ENCODE measurements at regions not wholly inside any gene's neighbourhood (a gene's known extent, or its start where the extent isn't known, plus 50 kb on each side); places are given as distances from the start of the nearest gene placed in this dataset.
A peak's percentile ranks its signal among the peaks of the same experiment; 100 is the strongest.

DNA sequence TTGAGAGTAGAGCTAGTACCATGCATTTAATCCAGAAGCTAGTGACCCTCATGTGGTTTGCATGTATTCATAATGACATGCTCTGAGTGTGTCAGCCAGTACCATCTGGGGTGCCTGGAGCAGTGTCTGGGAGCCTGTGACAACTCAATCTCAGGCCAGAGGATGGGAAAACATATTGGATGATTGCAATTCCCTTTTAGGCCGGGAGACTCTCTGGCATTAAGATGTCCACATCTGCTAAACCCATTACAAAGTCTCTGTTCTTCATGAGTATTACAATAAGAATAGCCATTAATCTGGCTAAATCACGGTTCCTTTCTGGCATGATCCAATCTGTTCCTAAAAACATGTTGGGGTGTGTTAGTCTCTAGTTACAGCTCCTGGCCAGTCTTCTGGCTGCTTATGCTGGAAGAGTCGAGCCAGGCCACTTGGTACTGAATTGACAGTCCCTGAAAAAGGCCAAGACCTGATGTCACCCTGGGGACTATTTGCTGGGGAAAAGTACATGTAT is 475.7 kb downstream of the ENC1 start:
- DNase-seq (ENCODE audit: low read depth in 2 of 2): no peak

DNA sequence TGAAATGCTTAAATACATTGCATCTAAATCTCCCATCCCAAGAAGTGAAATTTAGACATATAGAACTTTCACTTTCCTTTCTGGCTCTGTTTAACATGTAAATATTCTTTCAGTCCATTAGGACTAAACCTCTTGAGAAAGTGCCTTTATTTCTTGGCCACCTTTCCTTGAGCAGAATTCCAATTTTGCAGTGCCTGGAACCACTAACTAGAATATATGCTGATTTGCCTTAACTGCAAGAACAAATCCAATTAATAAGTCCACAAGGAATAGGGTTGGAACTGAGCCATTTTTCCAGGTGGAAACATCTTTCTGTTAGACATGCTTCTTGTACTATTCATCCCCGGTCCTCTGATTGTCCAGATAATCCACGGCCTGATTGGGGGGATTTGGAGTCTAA is 478.0 kb downstream of the ENC1 start:
- no peak for DNase-seq (ENCODE audit: low read depth in 2 of 2)

DNA sequence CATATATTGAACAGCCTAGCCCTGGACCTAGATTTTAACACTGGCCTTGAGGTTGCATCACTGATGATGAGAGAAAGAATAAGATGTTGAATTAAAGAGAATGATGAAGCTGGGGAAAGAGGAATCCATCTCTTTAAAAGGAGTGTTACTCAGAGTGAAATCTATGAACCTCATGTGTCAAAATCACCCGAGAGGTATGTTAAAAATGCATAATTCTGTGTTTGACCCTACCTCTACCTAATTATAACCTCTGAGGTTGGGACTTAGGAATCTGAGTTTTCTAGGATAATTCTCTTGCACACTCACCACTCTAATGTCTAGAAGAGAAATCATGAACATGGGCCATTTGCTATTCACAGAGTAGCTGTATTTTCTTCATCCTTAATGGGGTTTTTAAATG is 479.4 kb downstream of the ENC1 start:
- no peak for DNase-seq (ENCODE audit: low read depth in 2 of 2)

DNA sequence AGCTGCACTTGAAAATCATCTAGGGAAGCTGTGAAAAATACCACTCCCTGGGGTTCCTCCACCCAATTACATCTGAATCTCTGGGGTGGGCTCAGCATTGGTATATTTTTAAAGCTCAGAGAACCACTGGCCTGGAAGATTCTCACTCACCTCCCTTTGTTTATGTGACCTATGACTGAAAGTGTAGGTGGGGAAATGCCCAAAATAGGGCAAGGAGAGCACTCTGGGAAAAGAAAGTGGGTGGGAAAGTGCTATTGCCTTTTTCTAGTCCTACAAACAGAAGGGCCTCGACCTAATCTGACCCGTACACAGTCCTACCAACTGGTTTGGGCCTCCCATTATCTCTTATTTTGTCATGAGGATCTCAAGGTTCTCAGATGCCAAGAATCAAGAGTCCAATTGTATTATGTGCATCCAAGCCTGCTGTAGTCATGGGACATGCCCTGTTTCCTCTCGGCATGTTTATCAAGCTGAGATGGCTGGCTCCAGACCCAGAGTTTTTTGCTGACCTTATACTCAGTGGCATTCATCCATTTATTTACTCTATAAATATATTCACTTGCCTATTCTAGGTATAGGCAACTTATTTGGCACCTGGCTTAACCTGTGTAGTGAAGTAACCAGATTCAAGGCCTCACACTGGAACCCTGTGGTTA is 483.7 kb downstream of the ENC1 start:
- peak in 1 of 2 donors; percentile 18 for DNase-seq (ENCODE audit: low read depth in 2 of 2)

DNA sequence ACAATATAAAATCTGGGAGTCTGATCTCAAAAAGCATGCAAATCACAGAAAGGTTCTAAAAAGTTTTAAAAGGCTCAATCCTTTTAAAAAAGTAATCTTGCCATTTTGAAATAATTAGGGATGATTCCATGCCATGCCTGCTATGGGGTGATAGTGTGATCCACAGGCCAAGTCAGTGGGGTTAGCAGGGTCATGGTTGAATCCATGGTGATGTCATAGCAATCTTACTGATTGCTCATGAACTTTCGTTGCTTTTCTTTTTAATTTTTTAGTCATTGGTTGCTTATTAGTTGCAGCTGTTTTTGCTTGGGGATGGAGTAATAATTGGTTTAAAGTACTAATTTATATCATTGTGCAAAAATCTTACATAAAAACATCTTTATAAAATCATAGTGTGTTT is 485.0 kb downstream of the ENC1 start:
- no peak for DNase-seq (ENCODE audit: low read depth in 2 of 2)

DNA sequence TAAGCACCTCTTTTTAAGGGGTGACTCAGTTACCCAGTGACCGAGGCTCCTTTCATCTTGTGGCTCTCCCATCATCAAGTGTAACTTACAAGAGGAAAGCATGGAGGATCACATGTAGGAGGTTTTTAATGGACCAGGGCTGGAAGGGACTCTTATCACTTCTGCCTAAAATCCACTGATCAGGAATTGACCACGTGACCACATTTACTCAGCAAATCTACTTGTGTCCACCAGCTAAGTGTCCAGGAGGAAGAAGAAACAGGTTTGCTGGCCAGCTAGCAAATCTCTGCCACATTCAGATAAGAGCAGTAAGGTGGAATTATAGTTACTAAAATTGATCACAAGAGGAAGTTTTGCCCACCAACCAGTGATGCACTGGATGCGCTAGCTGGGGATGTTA is 486.0 kb downstream of the ENC1 start:
- DNase-seq (ENCODE audit: low read depth in 2 of 2): no peak

DNA sequence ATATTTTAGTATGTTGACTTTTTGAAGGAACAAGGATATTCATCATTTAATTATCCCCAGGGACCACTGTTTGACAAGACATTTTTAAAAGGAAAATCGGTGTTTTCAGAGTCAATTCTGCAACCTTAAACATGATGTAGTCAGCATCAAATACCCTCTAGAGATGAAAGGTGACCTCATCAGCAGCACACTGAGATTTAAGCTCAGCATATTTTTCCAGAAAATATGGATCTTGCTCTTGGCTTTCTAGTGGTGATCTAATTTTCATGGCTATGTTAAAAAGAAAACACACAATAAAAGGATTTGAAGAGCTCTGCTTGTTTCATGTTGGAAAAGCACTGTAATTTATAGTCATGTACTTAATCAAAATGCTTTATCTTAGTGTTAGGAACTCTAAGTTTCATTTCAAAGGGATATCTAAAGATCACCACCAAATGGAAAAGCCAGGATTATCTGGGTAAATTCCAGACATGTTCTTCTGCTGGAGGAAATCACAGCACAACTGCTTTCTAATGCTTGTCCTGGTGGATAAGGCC is 487.2 kb downstream of the ENC1 start:
- DNase-seq (ENCODE audit: low read depth in 2 of 2): no peak

DNA sequence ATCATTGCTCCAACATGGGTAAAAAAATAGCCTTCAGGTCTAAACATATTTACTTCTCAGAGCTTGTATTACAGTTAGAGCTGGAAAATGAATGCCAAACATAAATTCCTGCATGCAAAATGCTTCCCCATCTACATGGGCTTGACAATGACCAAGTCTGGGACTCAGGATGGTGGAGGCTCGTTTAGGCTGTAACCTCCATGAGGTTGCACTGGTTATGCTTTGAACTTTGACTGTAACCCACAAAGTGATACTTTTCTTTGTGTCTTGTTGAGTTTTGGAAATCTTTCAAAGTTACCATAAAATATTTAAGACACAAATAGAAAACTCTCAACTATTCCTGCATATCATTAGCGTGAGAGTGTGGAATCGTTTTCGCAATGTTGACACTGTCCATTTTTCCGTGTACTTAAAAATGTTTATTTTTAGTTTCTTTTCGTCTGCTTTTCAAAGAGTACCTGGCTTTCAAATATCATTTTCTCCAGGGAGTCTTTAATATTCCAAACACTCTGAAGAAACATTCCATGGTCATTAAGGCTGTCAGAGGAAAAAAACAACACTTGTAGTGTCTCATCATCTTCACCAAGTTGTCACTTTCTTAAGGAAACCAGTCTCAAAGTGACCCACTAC is 487.8 kb downstream of the ENC1 start:
- no peak for DNase-seq (ENCODE audit: low read depth in 2 of 2)

DNA sequence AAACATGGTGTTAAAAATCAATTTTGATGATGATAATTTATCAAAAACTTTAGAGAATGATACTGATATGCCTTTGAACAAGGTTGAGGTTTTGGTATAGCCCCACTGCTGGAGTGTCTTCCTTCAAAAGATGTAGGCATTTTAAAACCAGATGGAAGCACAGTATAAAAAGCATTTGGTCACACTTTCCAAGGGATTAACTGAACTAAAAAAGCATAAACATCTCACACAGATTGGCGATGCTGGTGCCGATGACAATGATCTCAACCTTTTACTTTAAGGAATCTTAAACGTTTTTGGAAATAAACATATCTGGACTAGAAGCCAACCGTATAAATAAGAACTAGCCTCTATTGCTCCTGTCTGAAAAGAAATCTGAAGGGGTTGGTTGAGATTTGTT is 488.4 kb downstream of the ENC1 start:
- no peak for DNase-seq (ENCODE audit: low read depth in 2 of 2)

DNA sequence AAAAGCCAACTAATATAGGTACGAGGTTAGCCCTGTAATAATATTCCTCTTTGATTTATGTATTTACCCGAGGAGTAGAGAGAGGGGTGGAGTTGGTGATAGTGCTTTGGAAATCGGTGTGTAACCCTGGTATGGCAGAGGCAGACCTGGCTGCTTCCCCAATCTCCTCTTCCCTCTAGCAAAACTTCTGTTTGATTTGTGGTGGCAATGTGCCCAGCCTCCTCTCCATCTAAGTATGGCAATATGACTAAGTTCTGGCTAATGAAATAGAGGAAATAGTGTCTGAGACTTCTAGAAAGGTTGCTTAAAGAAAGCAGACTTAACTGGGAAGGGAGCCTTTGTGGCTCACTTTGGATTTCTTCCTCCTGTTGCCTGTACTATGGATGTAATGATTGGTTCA is 491.1 kb downstream of the ENC1 start:
- DNase-seq (ENCODE audit: low read depth in 2 of 2): peak in 1 of 2 donors; percentile 64

DNA sequence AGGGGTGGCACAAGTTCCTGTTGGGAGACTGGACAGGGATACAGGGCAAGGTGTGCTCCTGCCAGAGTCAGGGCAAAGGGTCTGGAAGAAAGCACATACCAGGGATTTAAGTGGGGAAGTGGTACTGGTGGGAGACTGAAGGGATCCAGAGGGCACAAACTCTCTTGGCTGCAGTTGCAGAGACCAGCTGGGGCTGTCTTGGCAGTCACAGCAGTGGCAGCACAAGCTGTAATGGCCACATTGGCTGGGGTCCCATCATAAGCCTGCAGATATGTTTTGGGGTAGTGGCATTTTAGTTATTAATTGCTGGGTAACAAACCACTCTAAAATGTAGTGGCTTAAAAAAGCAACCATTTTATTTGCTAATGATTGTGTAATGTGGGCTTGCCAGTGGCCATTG is 492.2 kb downstream of the ENC1 start:
- no peak for DNase-seq (ENCODE audit: low read depth in 2 of 2)

DNA sequence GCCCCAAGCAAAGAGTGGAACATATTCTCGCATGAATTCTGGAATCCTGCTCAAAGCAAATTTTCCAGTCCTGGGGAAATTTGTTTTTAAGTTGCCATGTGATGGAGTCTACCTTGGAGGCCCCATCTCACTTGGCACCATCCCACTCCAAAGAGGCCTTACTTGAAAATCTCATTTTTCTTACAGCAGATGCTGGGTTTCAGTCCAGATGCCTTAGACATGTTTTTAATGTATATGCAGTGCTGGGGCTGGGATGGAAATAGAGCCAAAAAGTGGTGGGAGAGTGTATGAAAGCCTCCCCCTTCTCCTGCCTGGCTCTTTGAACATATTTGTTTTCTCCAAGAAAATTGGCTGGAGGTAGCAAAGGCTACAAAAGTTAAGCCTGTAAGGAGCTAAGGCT is 493.7 kb downstream of the ENC1 start:
- DNase-seq (ENCODE audit: low read depth in 2 of 2): no peak

DNA sequence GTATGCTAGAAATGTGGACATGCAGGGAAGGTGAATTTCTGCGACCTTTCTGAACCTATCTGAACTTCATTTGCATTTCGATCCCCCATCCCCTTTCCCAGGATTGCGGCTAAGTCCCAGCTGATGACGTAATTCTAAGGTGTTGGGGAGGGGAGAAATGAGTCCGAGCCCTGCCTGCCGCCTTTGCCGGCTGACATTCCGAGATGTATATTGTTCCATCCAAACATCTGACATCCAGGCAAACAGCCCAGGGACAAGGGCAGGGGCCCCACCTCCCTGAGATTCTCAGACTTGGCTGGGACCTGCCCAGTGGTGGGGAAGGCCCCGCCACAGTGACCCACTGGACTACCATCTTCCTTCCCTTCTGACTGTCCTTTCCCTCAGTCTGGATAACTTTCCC is 494.6 kb downstream of the ENC1 start:
- no peak for DNase-seq (ENCODE audit: low read depth in 2 of 2)

DNA sequence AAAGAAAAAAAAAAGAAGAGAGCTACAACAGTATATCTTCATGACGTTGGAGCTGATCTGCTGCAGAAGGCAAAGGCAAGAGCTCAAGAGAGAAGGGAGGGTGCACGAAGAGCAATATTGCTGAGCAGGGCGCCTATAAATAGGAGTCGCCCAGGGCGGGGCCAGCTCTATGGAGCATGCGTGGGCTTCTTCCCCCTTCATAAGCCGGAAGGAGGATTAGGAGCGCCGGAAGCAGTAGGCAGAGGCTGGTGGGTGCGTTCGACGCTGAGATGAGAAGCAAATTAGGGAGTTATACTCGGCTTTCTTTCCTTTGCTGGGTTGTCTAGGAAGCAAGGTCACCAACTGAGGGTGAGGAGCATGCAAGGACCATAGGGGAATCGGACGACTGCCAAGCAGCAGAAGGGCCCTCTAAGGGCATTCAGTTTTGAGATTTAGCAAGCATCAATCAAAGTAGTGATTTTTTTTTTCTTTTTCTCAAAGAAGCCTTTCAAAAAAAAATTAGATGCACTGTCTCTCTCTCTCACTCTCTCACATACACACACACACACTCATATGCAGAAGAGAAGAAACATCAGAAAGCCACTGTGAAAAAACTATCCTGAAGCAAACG is 496.7 kb downstream of the ENC1 start:
- DNase-seq (ENCODE audit: low read depth in 2 of 2): no peak

DNA sequence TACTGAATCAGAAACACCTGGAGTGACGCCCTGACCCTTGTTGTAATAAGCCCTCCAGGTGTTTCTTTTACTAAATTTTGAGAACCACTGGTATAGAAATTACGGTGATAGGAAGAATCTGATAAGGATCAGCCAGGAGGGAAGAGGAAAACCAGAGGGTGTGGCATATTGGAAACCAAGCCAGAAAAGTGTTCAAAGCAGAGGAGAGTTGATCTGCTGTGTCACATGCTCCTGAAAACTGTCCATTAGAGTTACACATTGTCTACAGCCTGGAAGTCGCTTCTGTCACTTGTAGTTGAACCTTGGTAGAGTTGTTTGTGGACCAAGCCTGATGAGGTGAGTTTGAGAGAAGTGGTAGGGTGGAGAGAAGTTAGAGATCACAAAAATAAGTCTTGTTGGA is 497.4 kb downstream of the ENC1 start:
- DNase-seq (ENCODE audit: low read depth in 2 of 2): no peak

DNA sequence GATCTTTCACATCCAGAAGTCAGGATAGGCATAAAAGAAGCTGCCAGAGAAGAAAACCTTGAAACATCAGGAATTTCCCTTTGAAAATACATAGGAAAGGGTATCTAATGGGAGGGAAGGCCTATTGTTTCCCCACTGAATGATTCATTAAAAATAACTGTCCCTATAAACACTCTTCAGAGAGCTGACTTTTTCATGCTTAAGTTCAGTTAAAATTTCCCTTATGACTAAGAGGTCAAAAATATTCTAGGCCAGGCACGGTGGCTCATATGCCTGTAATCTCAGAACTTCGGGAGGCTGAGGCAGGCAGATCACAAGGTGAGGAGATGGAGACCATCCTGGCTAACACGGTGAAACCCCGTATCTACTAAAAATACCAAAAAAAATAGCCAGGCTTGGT is 499.5 kb downstream of the ENC1 start:
- DNase-seq (ENCODE audit: low read depth in 2 of 2): peak in 1 of 2 donors; percentile 85

DNA sequence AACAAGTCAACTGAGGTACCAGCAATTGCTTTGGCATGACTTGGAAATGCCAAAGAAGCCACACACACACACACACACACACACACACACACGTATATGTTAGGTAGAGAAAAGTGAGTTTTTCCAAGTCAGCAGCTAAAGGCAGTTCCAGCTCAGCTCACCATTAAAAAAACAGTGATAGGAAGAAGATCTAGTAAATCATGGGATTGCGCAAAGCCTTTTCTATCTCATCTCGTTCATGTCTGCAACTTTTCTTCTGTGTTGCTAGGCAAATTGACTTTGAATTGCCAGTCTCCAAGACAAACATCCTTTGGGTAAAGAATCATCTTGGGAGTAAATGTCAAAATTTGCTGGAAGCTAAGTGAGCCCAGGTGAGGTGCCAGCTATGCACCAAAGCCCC is 500.1 kb downstream of the ENC1 start:
- DNase-seq (ENCODE audit: low read depth in 2 of 2): no peak

DNA sequence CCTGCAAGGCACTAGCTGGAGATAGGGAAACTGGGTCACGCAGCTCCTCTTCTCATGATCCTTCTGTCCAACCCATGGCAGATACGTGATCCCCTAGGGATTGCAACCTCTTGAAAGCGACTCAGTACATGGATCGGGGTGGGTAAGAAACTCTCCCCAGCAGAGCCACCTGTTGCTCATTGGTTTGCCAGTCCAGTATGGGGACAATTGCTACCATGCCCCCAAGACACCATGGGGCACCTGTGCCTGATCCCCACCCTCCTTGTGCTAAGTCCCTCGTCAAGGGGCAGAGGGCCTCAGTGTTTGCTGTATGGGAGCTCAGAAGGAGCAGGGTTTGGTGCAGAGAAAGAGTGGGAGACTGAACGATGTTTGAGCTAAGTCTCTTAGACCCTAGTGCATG is 500.9 kb downstream of the ENC1 start:
- no peak for DNase-seq (ENCODE audit: low read depth in 2 of 2)

DNA sequence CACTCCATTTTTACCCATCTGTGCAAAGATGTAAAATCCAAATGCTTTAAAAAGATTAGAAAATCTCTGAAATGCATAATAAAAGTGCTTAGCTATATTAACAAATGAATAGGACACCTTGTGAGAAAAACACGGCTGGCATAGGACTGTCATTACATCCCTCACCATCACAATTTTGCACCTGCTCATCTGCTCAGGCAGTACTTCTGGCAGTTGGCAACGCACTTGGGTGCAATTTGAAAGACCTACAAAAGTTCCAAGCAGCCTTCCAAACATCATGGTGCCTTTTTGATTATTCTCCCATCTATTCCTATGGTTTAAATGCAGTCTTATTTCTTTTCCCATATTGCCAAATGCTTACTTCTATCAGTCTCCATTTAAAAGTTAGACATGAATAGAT is 501.8 kb downstream of the ENC1 start:
- no peak for DNase-seq (ENCODE audit: low read depth in 2 of 2)

DNA sequence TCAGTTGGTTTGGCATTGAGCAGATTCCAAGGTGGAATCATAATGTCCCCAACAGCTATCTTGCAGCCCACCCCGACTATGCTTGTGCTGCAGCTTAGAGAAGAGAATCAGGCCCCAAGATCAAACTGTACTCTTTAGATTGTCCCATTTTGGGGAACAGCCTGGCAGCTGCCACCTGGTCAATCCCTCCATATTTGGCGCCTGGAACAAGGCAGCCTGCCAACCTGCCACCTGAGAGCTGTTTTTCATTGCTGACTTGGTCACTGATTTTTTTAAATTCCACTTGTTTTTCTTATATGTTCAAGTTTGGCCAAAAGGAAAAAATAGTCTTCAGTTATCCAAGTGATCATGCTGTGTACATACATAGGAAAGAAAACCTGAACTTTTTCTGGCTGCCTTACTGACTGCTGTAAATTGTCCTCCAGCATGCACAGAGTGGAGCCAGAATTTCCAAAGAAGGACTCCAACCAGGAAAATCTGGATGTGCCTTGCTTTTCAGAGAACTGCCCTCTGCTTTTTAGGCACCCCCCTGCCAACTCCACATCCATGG is 504.2 kb downstream of the ENC1 start:
- DNase-seq (ENCODE audit: low read depth in 2 of 2): no peak

DNA sequence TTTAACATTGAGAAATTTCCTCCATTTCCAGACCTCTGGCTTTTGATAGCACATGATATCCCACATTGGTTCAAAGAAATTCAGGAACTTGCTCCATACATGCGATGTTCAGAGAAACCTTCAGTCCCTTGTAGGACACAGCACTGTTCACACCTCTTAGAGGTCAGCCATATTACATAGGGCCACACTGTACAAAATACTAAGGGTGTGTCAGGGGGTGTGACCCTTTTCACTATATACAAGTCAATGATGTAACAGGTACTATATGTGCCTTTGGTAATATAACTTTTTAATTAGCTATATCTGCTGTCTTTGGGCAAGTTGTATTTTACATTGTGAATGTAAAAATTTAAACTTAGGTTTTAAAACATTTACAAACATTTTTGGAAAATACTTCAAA is 505.5 kb downstream of the ENC1 start:
- DNase-seq (ENCODE audit: low read depth in 2 of 2): no peak

DNA sequence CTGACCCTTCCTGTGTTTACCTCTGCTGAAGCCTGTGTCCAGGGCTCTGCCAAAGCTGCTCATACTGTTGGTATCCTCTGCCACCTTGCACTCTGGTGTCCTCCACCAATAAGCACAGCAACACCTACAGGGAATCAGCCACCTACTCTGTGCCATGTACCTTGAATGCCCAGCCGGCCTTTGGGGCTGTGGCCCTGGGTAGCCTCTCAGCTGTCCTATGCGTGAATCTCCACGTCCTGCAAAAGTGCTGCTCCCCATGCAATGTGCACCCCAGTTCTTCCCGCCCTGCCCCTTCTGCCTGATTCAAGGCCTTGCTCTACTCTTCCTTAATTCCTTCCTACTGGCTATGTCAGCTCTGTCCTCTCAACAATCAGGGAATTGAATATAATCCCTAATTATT is 506.5 kb downstream of the ARHGEF28 start:
- no peak for DNase-seq (ENCODE audit: low read depth in 2 of 2)

DNA sequence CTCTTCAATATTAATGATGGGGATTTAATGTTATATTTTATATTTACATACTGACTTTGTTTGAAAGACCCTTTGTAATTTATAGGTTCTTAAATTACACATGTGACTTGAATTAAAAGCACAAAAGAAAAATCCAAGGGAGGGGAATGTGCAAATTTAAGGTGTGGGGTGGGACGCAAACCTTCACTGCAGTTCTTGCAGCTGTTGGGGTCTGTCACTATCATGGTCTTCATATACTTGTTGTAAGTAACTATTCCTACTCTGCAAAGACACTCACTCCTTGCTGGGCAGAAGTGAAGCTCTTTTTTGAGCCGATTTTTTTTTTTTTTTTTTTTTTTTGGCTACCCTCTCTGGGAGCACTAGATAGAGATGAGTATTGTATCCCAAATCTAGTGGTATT is 505.3 kb downstream of the ARHGEF28 start:
- DNase-seq (ENCODE audit: low read depth in 2 of 2): no peak
